GM10266 (cell line): ENCODE measurements at regions not wholly inside any gene's neighbourhood (a gene's known extent, or its start where the extent isn't known, plus 50 kb on each side); places are given as distances from the start of the nearest gene placed in this dataset.

ENCODE experiments used
- DNase-seq: peaks from one replicate; pipeline ENCODE4 v3.0.0; 2012; ENCODE audit errors: extremely low spot score
- TF ChIP-seq, protein P1 (sequence below): IDR thresholded peaks from 2 replicates; pipeline ENCODE4 v1.5.1; 2012; ENCODE audit warnings: mild to moderate bottlenecking, low read depth; ENCODE audit not compliant: control insufficient read depth, insufficient read depth; ENCODE audit errors: missing control alignments

DNA sequence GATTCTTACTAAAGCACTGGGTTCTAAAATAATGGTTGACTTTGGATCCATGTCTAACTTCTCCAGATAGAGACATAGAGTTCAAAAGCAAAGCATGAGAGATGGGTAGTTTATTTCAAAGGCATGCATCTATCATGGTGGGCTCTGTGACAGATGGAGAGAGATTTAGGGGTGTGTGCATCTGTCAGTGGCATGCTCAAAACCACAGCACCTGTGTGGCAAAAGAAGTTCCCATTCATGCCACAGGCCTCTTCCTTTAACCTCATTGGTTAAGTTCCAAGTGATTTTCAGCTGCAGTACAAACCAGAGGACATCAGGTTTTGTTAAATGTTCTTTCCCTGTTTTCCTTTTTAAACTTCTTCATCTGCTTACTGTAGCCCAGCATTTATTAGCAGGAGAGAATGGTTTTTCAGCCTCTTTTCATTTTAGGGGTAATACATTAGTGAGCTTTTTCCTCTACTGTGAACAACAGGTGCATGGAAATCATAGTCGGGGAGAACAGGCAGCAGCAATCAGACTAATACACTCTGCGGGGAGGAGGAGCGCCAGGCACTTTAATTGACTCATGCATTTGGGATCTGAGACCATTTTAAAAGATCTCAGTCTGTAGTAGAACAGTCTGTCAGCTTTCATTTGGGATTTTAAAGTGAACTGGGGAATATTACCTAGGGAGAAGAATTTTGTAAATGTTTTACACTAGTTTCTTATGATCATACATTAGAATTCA, 52.4 kb upstream of the UPP2 start:
- DNase-seq = no peak

DNA sequence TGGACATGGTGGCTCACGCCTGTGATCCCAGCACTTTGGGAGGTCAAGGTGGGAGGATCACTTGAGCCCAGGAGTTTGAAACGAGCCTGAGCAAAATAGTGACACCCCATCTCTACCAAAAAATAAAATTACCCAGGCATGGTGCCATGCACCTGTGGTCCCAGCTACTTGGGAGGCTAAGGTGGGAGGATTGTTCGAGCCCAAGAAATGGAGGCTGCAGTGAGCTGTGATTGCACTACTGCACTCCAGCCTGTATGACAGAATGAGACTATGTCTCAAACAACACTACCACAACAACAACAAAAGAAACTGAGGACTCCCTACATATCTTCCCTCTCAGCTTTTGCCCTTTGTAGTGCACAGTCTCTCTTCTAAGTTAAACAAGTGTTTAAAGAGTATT, 53.3 kb upstream of the UPP2 start:
- TF ChIP-seq, protein P1, sequence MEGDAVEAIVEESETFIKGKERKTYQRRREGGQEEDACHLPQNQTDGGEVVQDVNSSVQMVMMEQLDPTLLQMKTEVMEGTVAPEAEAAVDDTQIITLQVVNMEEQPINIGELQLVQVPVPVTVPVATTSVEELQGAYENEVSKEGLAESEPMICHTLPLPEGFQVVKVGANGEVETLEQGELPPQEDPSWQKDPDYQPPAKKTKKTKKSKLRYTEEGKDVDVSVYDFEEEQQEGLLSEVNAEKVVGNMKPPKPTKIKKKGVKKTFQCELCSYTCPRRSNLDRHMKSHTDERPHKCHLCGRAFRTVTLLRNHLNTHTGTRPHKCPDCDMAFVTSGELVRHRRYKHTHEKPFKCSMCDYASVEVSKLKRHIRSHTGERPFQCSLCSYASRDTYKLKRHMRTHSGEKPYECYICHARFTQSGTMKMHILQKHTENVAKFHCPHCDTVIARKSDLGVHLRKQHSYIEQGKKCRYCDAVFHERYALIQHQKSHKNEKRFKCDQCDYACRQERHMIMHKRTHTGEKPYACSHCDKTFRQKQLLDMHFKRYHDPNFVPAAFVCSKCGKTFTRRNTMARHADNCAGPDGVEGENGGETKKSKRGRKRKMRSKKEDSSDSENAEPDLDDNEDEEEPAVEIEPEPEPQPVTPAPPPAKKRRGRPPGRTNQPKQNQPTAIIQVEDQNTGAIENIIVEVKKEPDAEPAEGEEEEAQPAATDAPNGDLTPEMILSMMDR = no peak
- DNase-seq = no peak

More for the DNA sequence above, 52.4 kb upstream of the UPP2 start:
- TF ChIP-seq, protein P1 = no peak

DNA sequence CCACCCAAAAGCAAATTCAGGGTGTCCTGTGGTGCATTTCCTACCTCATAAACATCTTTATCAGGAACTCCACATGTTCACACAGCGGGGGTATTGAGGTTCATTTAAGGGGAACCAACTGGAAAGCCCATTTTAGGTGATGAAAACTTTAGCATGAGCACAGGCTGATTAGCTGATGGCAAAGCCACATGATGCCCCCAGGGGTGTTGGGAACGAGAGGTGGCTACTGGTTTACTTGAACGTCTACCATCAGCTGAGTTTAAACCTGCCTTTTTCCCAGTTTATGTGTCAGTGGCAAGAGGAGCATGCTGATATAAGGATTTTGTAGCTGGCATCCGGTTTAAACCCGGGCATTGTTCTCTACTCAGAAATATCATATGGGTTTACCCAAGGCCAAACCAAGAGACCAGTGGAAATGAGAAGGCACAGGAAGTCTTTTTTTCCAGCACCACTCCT, 54.5 kb upstream of the UPP2 start:
- DNase-seq = no peak
- TF ChIP-seq, protein P1 = no peak

DNA sequence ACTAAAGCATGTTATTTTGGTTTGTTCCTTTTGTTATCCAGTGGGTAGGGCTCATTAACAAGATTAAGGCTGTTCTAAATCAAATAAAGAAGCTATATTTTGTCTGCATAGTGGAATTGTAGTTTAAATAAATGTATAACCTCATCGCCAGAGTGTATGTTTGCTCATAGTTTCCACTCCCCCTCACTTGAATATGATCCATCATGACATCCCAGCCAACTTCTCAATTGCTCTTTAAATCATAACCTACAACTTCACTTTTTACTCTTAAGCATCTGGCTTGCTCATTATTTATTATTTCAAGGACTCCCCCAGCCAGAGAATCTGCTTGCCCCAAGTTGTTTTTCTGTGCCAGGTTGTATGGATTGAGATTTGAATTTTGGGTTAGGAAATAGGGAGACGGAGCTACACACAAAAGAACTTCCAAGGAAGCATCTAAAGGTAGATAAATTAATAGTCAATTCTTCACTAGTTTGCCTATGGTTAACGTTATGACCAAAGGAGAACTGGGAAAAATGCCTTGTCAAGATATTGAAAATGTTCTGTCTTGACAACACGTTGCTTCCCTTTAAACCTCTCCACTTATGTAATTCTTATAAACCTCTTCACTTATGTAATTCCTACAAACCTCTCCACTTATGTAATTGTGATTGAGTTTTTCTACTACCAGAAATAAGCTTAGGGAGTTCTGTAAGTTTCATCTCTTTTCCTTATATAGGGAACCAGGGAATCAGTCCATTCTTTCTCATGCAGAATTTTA, 55.4 kb upstream of the UPP2 start:
- no peak for DNase-seq
- TF ChIP-seq, protein P1 = no peak

DNA sequence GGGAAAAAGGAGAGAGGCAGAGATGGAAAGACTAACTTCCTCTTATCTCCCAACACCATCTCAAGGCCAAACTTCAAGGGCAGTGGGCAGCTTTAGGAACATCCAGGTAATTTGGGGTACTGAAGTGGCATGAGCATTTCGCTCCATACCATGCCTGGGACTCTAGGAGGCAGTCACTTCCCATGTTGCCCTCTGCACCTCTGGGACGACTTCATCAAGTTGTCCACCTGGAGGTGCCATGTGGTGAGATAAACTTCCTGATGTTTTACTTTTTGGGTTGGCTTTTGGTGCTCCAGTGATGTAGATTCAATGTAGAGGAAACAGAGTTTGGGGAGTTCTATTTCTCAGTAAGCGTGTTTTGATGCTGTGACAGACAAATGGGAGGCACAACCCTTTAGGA, 56.3 kb upstream of the UPP2 start:
- TF ChIP-seq, protein P1 = peak; percentile 23
- no peak for DNase-seq

DNA sequence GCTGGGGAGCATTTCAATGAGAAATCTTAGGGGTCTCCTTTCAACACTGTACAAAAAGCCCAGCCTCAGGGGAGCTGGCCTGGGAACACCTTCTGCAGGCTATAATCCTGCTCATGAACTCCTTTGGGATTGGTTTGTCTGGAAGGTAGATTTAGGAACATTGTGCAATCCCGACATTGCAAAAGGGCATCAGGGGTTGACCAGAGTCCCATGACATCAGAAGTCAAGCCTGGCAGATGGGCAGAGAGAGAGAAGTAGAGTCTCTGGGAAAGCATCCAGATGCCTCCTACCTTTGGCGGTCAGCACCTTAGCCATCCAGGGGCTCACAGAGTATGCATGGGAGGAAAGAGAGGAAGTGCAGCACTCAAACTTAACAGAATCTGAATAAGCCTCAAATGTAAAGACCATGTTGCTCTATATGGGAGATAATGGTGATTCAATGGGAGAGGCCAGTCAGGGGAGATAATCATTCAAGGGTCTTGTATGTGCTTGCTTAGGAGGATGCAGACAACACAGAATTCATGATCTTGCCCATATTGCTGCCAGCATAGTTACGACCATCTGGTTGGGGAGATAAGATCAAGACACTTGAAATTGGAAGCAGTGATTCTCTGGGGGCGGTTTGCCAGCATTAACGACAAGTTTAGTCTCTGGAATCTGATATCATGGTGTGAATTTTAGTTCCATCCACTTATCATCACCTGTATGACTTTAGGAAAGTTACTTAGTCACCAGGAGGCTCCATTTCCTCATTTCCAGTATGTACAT, 58.3 kb upstream of the UPP2 start:
- DNase-seq = no peak

More for the DNA sequence above, 58.3 kb upstream of the UPP2 start:
- TF ChIP-seq, protein P1 = no peak
